Vagina (tissue), 2 donors: ENCODE measurements at regions not wholly inside any gene's neighbourhood (a gene's known extent, or its start where the extent isn't known, plus 50 kb on each side); places are given as distances from the start of the nearest gene placed in this dataset. TPM values are rescaled to one million over a fixed set of nuclear protein-coding genes. Genes with fewer than 3 reads are reported as not detected.

Experiments used
- DNase-seq, 2 donors: peaks; one replicate each; pipeline ENCODE4 v3.0.0-alpha.2; 2017; ENCODE audit errors: extremely low spot score in 2 of 2
- H3K27ac ChIP-seq: fragments of 200-600 bp; sonication (generic); one replicate; pipeline ENCODE4 v1.5.1; 2019
- H3K27me3 ChIP-seq: fragments of 200-600 bp; sonication (generic); one replicate; pipeline ENCODE4 v1.5.1; 2019
- H3K36me3 ChIP-seq, 2 donors: fragments of 200-600 bp; sonication (generic); one replicate each; pipeline ENCODE4 v1.5.1; 2017 to 2019
- H3K4me1 ChIP-seq: fragments of 200-600 bp; sonication (generic); one replicate; pipeline ENCODE4 v1.5.1; 2019
- H3K4me3 ChIP-seq, 2 donors: fragments of 200-600 bp; sonication (generic); 1 replicate in 1 of 2; 2 replicates in 1 of 2; pipeline ENCODE4 v1.5.1; 2016 to 2019
- H3K9me3 ChIP-seq: fragments of 200-600 bp; sonication (generic); one replicate; pipeline ENCODE4 v1.5.1; 2019
- CTCF ChIP-seq, 3 experiments: fragments of 450-650 bp in 2 of 3; fragments of 200-600 bp in 1 of 3; sonication (generic) in 1 of 3; IDR thresholded peaks; one replicate each; pipeline ENCODE4 v1.5.1; 2017 to 2019; ENCODE audit warnings: antibody characterized with exemption in 3 of 3, mild to moderate bottlenecking in 2 of 3, moderate library complexity in 2 of 3
- POLR2A ChIP-seq, 2 donors: fragments of 450-650 bp; IDR thresholded peaks; one replicate each; pipeline ENCODE4 v1.6.1; 2017; ENCODE audit warnings: antibody characterized with exemption in 2 of 2, mild to moderate bottlenecking in 2 of 2, moderate library complexity in 2 of 2
- POLR2AphosphoS5 ChIP-seq, 2 donors: sonication (generic); formaldehyde crosslinking; IDR thresholded peaks; one replicate each; pipeline ENCODE4 v1.9.0; 2017; ENCODE audit warnings: antibody characterized with exemption in 2 of 2, mild to moderate bottlenecking in 2 of 2, low read depth in 1 of 2; ENCODE audit not compliant: insufficient read depth in 1 of 2
- intact Hi-C: fragments of 100-400 bp; cut with DNase I; formaldehyde crosslinking; loops from one replicate; pipeline ENCODE4 v1.15.1; 2023
- small RNA-seq: library from RNA; depleted of rRNA; stranded (forward); fragments of <200 nt; gene quantifications from one replicate; pipeline ENCODE3, GENCODE V24; 2016

- no peak for DNase-seq
- Histone ChIP-seq H3K27me3 (no peaks in the 10 kb centered on the region), H3K4me1 (no peaks in the 10 kb centered on the region), H3K4me3 (no peak overlapping the region), H3K27ac (no peak overlapping the region), H3K9me3 (peaks cover 5% of the 10 kb centered on the region), H3K36me3 (no peaks in the 10 kb centered on the region)
- intact Hi-C loops: no loop called here
- no peak for TF ChIP-seq POLR2A (IDR thresholded peaks at IDR 0.05)
Measured at GRCh38 chr7:64113981-64114380, 68.7 kb downstream of the ZNF727 start.

GRCh38 chr7:64114791-64115190 is 69.6 kb downstream of the ZNF727 start:
- no peaks in the 10 kb centered on the region for H3K36me3 ChIP-seq
- intact Hi-C loops: no loop called here
- H3K9me3 ChIP-seq: peaks cover 5% of the 10 kb centered on the region
- no peak overlapping the region for H3K27ac ChIP-seq
- DNase-seq: no peak
- TF ChIP-seq POLR2A (IDR thresholded peaks at IDR 0.05) (no peak), POLR2AphosphoS5 (IDR thresholded peaks at IDR 0.05; ENCODE audit: insufficient read depth in 1 of 2, low read depth in 1 of 2) (no peak), CTCF (IDR thresholded peaks at IDR 0.05) (no peak)
- H3K4me3 ChIP-seq: no peak overlapping the region
- H3K4me1 ChIP-seq: no peaks in the 10 kb centered on the region
- H3K27me3 ChIP-seq: no peaks in the 10 kb centered on the region

GRCh38 chr7:64131696-64132095 is 75.3 kb upstream of the ZNF735 start:
- intact Hi-C loops: no loop called here
- no peaks in the 10 kb centered on the region for H3K27me3 ChIP-seq
- no peaks in the 10 kb centered on the region for H3K9me3 ChIP-seq
- H3K27ac ChIP-seq: no peak overlapping the region
- DNase-seq: no peak
- no peak overlapping the region for H3K4me3 ChIP-seq
- TF ChIP-seq POLR2AphosphoS5 (IDR thresholded peaks at IDR 0.05; ENCODE audit: insufficient read depth in 1 of 2, low read depth in 1 of 2): no peak
- TF ChIP-seq POLR2A (IDR thresholded peaks at IDR 0.05): no peak
- TF ChIP-seq CTCF (IDR thresholded peaks at IDR 0.05): no peak
- no peaks in the 10 kb centered on the region for H3K4me1 ChIP-seq
- no peaks in the 10 kb centered on the region for H3K36me3 ChIP-seq

Small RNA genes in the stretch of these regions (small RNA-seq; reads per million reads assigned to genes)
- gene MTND4LP2: not detected
